Fibroblast of lung (primary cell): ENCODE measurements at regions not wholly inside any gene's neighbourhood (a gene's known extent, or its start where the extent isn't known, plus 50 kb on each side); places are given as distances from the start of the nearest gene placed in this dataset.
"Not testable (repeated sequence)": the region's sequence is repeated elsewhere in the genome, so short reads cannot be mapped to it uniquely, and the experiment has no call there.

Source experiments
- DNase-seq, 2 donors: peaks; one replicate each; pipeline versions ENCODE4 v3.0.0 to v3.0.0-alpha.2; 2010; ENCODE audit warnings: low read depth in 2 of 2
- H2AFZ ChIP-seq: 2 replicates; pipeline ENCODE4 v1.5.1; 2012; ENCODE audit warnings: low read length, control low read depth, inconsistent platforms
- H3K27ac ChIP-seq: 2 replicates; pipeline ENCODE4 v1.5.1; 2011; ENCODE audit warnings: low read length, control low read depth; ENCODE audit not compliant: insufficient read depth
- H3K27me3 ChIP-seq: 2 replicates; pipeline ENCODE4 v1.5.1; 2011; ENCODE audit warnings: mild to moderate bottlenecking, low read length; ENCODE audit not compliant: control insufficient read depth, insufficient read depth
- H3K36me3 ChIP-seq: 2 replicates; pipeline ENCODE4 v1.5.1; 2011; ENCODE audit warnings: low read length; ENCODE audit not compliant: control insufficient read depth, insufficient read depth
- H3K4me1 ChIP-seq: 2 replicates; pipeline ENCODE4 v1.5.1; 2011; ENCODE audit warnings: low read length; ENCODE audit not compliant: control insufficient read depth, insufficient read depth; ENCODE audit errors: extremely low read depth
- H3K4me2 ChIP-seq: 2 replicates; pipeline ENCODE4 v1.5.1; 2011; ENCODE audit warnings: low read length, control low read depth; ENCODE audit not compliant: insufficient read depth; ENCODE audit errors: extremely low read depth
- H3K4me3 ChIP-seq, 4 experiments: fragments of 200-600 bp in 1 of 4; sonication (generic) in 1 of 4; replicated peaks in 1 of 4; 2 replicates each; pipeline ENCODE4 v1.5.1; 2011 to 2016; ENCODE audit warnings: low read length in 4 of 4, low read depth in 3 of 4, mild to moderate bottlenecking in 3 of 4, control low read depth in 2 of 4, inconsistent platforms in 1 of 4, mixed read lengths in 1 of 4; ENCODE audit not compliant: insufficient read depth in 1 of 4; ENCODE audit errors: control extremely low read depth in 1 of 4
- H3K79me2 ChIP-seq: 2 replicates; pipeline ENCODE4 v1.5.1; 2012; ENCODE audit warnings: mild to moderate bottlenecking, low read length, inconsistent platforms; ENCODE audit not compliant: control insufficient read depth, insufficient read depth
- H3K9ac ChIP-seq: 2 replicates; pipeline ENCODE4 v1.5.1; 2011; ENCODE audit warnings: mild to moderate bottlenecking, low read length, control low read depth; ENCODE audit not compliant: insufficient read depth
- H3K9me3 ChIP-seq: 2 replicates; pipeline ENCODE4 v1.5.1; 2012; ENCODE audit warnings: low read depth, low read length; ENCODE audit not compliant: control insufficient read depth, insufficient read depth
- H4K20me1 ChIP-seq: 2 replicates; pipeline ENCODE4 v1.5.1; 2011; ENCODE audit warnings: low read length; ENCODE audit not compliant: control insufficient read depth, insufficient read depth; ENCODE audit errors: extremely low read depth
- TF ChIP-seq, protein P1 (sequence below), 2 donors: IDR thresholded peaks in 1 of 2; conservative IDR thresholded peaks in 1 of 2; 1 replicate in 1 of 2; 2 replicates in 1 of 2; pipeline ENCODE4 v1.5.1; 2011 to 2012; ENCODE audit warnings: low read length in 2 of 2, control low read depth in 1 of 2, inconsistent platforms in 1 of 2, low read depth in 1 of 2, mild to moderate bottlenecking in 1 of 2

DNA sequence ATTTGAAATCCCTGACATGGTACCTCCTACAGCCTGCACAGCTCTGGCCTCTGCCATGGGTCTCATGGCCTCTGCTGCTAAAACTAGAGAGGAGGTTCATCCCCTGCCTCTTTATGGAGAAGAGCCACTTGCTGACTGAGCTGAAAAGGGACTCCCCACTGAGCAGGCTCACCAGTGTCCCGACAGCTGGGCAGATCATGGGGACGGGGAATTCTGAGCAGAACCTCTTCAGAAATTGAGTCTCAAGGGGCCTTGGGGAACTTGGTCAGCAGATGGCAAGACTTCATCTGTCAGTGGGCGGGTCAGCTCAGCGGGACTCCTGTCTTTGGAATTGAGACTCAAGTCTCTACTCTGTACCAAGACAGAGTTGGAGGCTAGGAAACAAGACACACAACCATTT, 95.7 kb downstream of the POTEC start:
- not testable (repeated sequence) for H3K36me3 ChIP-seq, H3K9me3 ChIP-seq, DNase-seq, H2AFZ ChIP-seq, H3K27ac ChIP-seq, H3K79me2 ChIP-seq, H3K4me1 ChIP-seq, H3K27me3 ChIP-seq, H3K4me3 ChIP-seq, H3K9ac ChIP-seq, H4K20me1 ChIP-seq, H3K4me2 ChIP-seq

DNA sequence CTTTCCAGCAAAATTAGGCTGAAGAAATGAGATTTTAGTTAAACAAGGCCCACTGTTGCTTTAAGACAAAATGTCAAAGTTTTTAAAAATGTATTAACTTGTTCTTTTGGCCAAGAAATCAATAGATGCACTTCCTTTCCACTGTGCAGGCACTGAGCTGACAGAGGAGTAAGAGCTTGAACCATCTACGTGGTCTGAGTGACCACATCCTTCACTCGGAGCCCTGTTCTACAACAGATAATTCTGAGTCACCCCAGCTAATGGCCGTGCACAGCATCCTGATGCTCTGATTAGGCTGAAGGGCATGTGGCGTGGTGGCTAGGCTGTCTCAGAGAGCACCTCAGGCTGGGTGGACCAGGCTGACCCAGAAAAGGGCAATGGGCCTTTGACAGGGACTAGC, 107.9 kb downstream of the POTEC start:
- H3K27me3 ChIP-seq, H3K9me3 ChIP-seq, H3K9ac ChIP-seq, H3K4me3 ChIP-seq, H3K4me1 ChIP-seq, H3K79me2 ChIP-seq, H3K4me2 ChIP-seq, DNase-seq, H3K27ac ChIP-seq, H2AFZ ChIP-seq, H4K20me1 ChIP-seq, H3K36me3 ChIP-seq: not testable (repeated sequence)

DNA sequence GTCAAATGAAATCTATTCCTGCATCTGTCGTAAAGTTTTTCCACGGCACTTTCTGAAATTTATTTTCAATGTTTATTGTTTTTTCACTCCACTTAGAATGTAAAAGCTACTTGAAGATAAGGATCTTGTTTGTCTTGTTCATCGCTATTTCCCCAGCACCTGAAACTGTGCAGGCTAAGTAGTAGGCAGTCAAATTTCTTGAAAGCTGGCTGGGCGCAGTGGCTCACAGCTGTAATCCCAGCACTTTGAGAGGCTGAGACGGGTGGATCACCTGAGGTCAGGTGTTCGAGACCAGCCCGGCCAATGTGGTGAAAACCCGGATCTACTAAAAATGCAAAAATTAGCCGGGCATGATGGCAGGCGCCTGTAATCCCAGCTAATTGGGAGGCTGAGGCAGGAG, 111.0 kb downstream of the POTEC start:
- H3K4me2 ChIP-seq, H3K4me1 ChIP-seq, H3K9me3 ChIP-seq, H3K27me3 ChIP-seq, H4K20me1 ChIP-seq, DNase-seq, H3K9ac ChIP-seq, H2AFZ ChIP-seq, H3K27ac ChIP-seq, H3K79me2 ChIP-seq, H3K36me3 ChIP-seq, H3K4me3 ChIP-seq: not testable (repeated sequence)

DNA sequence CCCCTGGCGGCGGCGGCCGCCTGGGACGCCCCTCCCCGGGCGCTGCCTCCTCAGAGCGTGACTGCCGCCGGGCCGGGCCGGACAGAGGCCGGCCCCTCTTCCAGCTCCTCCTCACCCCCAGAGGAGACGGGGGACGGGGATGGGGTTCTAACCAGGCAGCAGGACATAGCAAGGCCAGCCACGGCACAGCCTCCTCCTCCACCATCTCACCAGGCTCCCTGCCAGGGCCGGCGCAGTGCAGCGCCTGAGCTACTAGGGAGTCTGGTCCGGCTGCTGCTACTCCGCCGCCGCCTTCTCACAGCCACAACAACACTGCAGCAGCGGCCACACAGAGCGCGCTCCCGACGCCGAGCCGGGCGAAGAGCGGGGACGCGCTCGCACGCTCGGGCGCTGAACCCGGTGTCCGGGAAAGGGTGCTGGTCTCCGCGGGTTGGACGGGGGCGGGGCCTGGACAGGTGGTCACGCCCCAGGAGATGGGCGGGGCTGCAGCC, 112.3 kb downstream of the POTEC start:
- H3K36me3 ChIP-seq, H3K9ac ChIP-seq, H2AFZ ChIP-seq, H3K9me3 ChIP-seq, H4K20me1 ChIP-seq, H3K27ac ChIP-seq, H3K79me2 ChIP-seq, H3K4me2 ChIP-seq, H3K27me3 ChIP-seq, H3K4me1 ChIP-seq: not testable (repeated sequence)
- H3K4me3 ChIP-seq: peak overlapping the region in 2 of 4 experiments; percentile 14 to 48
- DNase-seq: peak in 1 of 2 donors; percentile 19

DNA sequence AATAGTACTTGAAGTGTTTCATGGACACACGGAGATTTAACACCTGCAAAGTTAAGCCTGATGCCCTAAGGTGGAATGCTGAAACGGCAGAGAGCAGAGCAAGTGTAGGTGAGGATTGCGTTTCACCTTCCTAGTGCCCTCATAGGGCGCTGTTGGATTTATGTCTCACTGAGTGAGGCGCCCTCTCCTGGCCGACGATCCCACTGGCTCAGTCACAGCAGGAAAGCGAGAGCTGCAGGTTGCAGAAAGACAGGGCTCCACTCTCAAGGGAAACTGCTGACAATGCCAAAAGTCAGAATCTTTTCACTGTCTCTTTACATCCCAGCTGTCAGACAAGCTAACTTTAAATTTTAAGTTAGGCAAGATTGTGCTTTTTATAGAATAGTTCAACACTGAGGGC, 127.6 kb downstream of the POTEC start:
- not testable (repeated sequence) for H3K27ac ChIP-seq, H3K4me2 ChIP-seq, H4K20me1 ChIP-seq, DNase-seq, H3K36me3 ChIP-seq, H3K4me3 ChIP-seq, H3K27me3 ChIP-seq, H3K9ac ChIP-seq, H2AFZ ChIP-seq, H3K9me3 ChIP-seq, H3K79me2 ChIP-seq, H3K4me1 ChIP-seq
- TF ChIP-seq, protein P1, sequence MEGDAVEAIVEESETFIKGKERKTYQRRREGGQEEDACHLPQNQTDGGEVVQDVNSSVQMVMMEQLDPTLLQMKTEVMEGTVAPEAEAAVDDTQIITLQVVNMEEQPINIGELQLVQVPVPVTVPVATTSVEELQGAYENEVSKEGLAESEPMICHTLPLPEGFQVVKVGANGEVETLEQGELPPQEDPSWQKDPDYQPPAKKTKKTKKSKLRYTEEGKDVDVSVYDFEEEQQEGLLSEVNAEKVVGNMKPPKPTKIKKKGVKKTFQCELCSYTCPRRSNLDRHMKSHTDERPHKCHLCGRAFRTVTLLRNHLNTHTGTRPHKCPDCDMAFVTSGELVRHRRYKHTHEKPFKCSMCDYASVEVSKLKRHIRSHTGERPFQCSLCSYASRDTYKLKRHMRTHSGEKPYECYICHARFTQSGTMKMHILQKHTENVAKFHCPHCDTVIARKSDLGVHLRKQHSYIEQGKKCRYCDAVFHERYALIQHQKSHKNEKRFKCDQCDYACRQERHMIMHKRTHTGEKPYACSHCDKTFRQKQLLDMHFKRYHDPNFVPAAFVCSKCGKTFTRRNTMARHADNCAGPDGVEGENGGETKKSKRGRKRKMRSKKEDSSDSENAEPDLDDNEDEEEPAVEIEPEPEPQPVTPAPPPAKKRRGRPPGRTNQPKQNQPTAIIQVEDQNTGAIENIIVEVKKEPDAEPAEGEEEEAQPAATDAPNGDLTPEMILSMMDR (conservative IDR thresholded peaks at IDR 0.05 in 1 of 2, IDR thresholded peaks at IDR 0.05 in 1 of 2; ENCODE audit: low read depth in 1 of 2, low read length in 2 of 2): peak in 1 of 2 donors; percentile 28

DNA sequence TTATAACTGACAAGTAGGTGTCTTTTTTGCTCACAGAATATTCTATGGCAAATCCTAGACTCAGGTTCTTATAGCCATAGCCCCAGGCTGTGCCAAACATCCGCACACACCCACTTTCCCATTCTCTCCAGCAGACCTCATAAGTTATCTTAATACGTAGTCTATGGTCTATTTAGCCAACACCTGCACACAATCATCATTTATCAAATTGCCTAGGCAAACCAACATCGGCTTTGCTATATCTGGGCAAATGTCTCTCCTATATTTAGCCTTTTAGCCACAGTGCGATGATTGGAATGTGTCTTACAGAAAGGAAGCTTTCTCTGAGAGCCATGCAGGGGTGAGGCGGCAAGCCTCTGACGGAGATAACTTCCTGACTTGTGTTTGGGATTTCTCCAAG, 128.0 kb downstream of the POTEC start:
- not testable (repeated sequence) for H3K4me1 ChIP-seq, H3K4me3 ChIP-seq, H2AFZ ChIP-seq, H3K27me3 ChIP-seq, H3K27ac ChIP-seq, DNase-seq, H3K79me2 ChIP-seq, H3K9me3 ChIP-seq, H3K4me2 ChIP-seq, H3K9ac ChIP-seq, H3K36me3 ChIP-seq, H4K20me1 ChIP-seq
